H1 (cell line): ENCODE measurements at regions not wholly inside any gene's neighbourhood (a gene's known extent, or its start where the extent isn't known, plus 50 kb on each side); places are given as distances from the start of the nearest gene placed in this dataset.

Experiments used
- USF2 ChIP-seq: IDR thresholded peaks from 2 replicates; pipeline ENCODE4 v1.6.1; 2011; ENCODE audit warnings: low read length, improper control_type of control experiment

GRCh38 chr5:104757915-104758314 lies 1195.3 kb upstream of the NUDT12 start (continued):
- no peak for TF ChIP-seq USF2
- TF ChIP-seq, all 59 proteins: peak for 0
